ENCODE measurements at regions not wholly inside any gene's neighbourhood (a gene's known extent, or its start where the extent isn't known, plus 50 kb on each side); places are given as distances from the start of the nearest gene placed in this dataset.

DNA sequence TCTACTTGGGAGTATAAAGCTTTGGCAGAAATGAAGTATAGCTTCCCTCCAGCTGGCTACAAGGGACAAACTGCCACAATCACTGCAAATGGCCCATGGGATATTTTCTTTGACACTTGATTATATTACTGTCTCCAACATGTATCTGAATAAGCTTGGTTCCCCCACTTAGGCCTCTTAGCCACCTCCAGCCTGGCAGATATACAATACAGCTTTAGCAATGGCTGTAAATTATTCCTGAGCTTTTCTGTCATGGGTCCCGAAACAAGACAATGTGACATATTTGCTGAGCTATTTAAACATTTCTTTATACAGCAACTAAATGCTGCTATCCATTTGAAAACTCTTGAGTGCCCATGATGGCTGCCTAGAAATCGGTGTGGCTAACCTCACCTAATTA, 406.2 kb downstream of the SUCLG1 start:
- H3K4me3 ChIP-seq = no peak overlapping the region
- H3K36me3 ChIP-seq (ENCODE audit: low read depth, missing control alignments) = no peaks in the 10 kb centered on the region
- DNase-seq = no peak
- 62 to 91% methylated on average over 2 of the region's 2 CpGs for WGBS, 2 donors
- H3K9me3 ChIP-seq = no peaks in the 10 kb centered on the region
- no peak overlapping the region for H3K27ac ChIP-seq
- no peaks in the 10 kb centered on the region for H3K27me3 ChIP-seq
- no peaks in the 10 kb centered on the region for H3K4me1 ChIP-seq
- no peak for TF ChIP-seq POLR2A (IDR thresholded peaks at IDR 0.05)
- TF ChIP-seq, protein P1, sequence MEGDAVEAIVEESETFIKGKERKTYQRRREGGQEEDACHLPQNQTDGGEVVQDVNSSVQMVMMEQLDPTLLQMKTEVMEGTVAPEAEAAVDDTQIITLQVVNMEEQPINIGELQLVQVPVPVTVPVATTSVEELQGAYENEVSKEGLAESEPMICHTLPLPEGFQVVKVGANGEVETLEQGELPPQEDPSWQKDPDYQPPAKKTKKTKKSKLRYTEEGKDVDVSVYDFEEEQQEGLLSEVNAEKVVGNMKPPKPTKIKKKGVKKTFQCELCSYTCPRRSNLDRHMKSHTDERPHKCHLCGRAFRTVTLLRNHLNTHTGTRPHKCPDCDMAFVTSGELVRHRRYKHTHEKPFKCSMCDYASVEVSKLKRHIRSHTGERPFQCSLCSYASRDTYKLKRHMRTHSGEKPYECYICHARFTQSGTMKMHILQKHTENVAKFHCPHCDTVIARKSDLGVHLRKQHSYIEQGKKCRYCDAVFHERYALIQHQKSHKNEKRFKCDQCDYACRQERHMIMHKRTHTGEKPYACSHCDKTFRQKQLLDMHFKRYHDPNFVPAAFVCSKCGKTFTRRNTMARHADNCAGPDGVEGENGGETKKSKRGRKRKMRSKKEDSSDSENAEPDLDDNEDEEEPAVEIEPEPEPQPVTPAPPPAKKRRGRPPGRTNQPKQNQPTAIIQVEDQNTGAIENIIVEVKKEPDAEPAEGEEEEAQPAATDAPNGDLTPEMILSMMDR (IDR thresholded peaks at IDR 0.05) = no peak
- intact Hi-C loops (cut with DNase I; ENCODE audit: low total_unique reads) = no loop called here

DNA sequence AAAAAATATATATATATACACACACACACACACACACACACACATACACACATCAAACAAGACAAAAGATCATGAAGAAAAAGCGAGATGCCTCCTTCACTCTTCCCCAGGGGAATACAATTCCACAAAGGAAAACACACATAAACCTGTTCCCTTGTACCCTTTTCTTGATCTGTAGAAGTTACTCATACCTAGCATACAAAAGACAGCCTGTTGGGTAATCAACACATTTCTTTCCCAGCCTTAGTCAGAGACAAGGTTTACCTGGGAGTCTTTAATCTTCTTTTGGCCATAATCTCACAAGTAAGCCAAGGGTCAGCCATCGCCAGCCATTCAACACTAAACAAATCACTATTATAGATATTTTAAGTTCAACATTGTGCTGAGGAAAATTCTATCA, 407.0 kb downstream of the SUCLG1 start:
- no peak for DNase-seq
- 77 to 89% methylated on average over 2 of the region's 2 CpGs for WGBS, 2 donors
- Histone ChIP-seq H3K36me3 (ENCODE audit: low read depth, missing control alignments) (no peaks in the 10 kb centered on the region), H3K4me3 (no peak overlapping the region), H3K27me3 (no peaks in the 10 kb centered on the region), H3K9me3 (no peaks in the 10 kb centered on the region), H3K4me1 (no peaks in the 10 kb centered on the region), H3K27ac (no peak overlapping the region)
- intact Hi-C loops (cut with DNase I; ENCODE audit: low total_unique reads) = no loop called here
- no peak for TF ChIP-seq POLR2A (IDR thresholded peaks at IDR 0.05)
- TF ChIP-seq, protein P1 (IDR thresholded peaks at IDR 0.05) = no peak

DNA sequence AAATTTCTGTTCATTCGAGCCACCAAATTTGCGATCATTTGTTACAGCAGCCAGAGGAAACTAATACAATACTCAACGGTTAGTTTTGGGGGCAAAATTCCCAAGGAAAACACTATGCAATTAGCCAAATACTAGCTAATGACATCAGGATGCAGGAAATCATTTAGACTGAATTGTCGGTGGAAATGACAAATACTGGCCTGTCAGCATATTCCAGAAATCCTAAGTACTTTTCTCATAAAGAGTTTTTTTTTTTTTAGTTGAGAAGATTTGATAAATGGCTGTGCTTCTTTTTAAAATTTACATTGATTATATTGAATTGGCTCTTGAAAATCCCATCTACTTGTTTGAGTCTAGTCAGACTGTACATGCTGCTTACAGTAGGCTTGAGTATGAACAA, 410.1 kb downstream of the SUCLG1 start:
- no peaks in the 10 kb centered on the region for H3K27me3 ChIP-seq
- no peak overlapping the region for H3K4me3 ChIP-seq
- WGBS, 2 donors = 87 to 89% methylated on average over 4 of the region's 4 CpGs
- intact Hi-C loops (cut with DNase I; ENCODE audit: low total_unique reads) = no loop called here
- no peaks in the 10 kb centered on the region for H3K9me3 ChIP-seq
- H3K36me3 ChIP-seq (ENCODE audit: low read depth, missing control alignments) = no peaks in the 10 kb centered on the region
- H3K27ac ChIP-seq = no peak overlapping the region
- no peaks in the 10 kb centered on the region for H3K4me1 ChIP-seq
- TF ChIP-seq, protein P1 (IDR thresholded peaks at IDR 0.05) = no peak
- TF ChIP-seq POLR2A (IDR thresholded peaks at IDR 0.05) = no peak
- DNase-seq = no peak

DNA sequence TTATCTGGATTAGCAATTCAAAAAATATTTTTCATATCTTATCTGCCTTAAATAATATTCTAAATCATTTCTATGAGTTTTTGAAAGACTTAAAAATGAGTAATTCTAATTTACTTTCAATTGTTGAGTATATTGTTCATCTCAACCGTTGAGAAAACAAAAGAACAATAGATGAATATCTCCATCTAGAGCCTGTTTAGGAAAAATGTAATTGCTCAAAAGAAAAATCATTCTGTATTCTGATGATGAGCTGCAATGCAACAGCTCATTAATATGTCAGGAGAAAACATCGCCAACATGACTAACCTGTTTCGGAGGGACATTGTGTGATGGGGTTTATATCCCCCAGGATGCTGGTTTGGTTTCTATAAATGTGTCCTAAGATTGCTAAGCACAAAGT, 417.6 kb downstream of the SUCLG1 start:
- no peaks in the 10 kb centered on the region for H3K9me3 ChIP-seq
- intact Hi-C loops (cut with DNase I; ENCODE audit: low total_unique reads) = no loop called here
- DNase-seq = no peak
- WGBS, 2 donors = 68 to 78% methylated on average over 3 of the region's 3 CpGs
- H3K27me3 ChIP-seq = no peaks in the 10 kb centered on the region
- H3K27ac ChIP-seq = no peak overlapping the region
- no peaks in the 10 kb centered on the region for H3K36me3 ChIP-seq (ENCODE audit: low read depth, missing control alignments)
- no peaks in the 10 kb centered on the region for H3K4me1 ChIP-seq
- H3K4me3 ChIP-seq = no peak overlapping the region
- no peak for TF ChIP-seq POLR2A (IDR thresholded peaks at IDR 0.05)
- TF ChIP-seq, protein P1 (IDR thresholded peaks at IDR 0.05) = no peak

DNA sequence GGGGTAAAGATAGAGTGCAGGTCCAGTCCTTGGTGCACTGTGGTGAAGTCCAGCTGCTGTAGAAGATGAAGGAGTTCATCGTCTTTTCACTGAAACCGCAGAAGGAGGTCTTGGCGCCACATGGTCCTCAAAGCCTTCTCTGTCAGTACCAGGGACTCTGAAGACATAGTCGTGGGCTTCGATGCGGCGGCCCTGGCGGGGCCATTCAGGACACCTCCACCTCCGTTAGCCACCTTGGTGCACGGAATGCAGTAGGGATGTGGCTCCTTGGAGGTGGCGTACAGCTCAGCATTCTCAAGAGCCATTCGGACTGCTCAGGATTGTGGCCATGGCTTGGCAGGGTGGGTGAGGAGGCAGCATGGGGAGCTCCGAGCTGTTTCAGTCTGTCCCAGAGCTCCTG, 418.8 kb downstream of the SUCLG1 start:
- DNase-seq = no peak
- Histone ChIP-seq H3K27ac (no peak overlapping the region), H3K4me3 (no peak overlapping the region), H3K9me3 (no peaks in the 10 kb centered on the region), H3K36me3 (ENCODE audit: low read depth, missing control alignments) (no peaks in the 10 kb centered on the region), H3K4me1 (no peaks in the 10 kb centered on the region), H3K27me3 (no peaks in the 10 kb centered on the region)
- intact Hi-C loops (cut with DNase I; ENCODE audit: low total_unique reads) = no loop called here
- 73 to 98% methylated on average over 8 to 13 of the region's 13 CpGs for WGBS, 2 donors
- TF ChIP-seq, protein P1 (IDR thresholded peaks at IDR 0.05) = no peak
- no peak for TF ChIP-seq POLR2A (IDR thresholded peaks at IDR 0.05)

Data from testis (tissue), 2 donors.